Colonic mucosa (tissue), 4 donors: ENCODE measurements at regions not wholly inside any gene's neighbourhood (a gene's known extent, or its start where the extent isn't known, plus 50 kb on each side); places are given as distances from the start of the nearest gene placed in this dataset.
"Not testable (repeated sequence)": the region's sequence is repeated elsewhere in the genome, so short reads cannot be mapped to it uniquely, and the experiment has no call there.

ENCODE experiments used
- DNase-seq: peaks from one replicate; pipeline ENCODE4 v3.0.0-alpha.2; 2020
- H3K27ac ChIP-seq: fragments of 200-600 bp; one replicate; pipeline ENCODE4 v1.8.0; 2021
- H3K27me3 ChIP-seq: fragments of 200-600 bp; one replicate; pipeline ENCODE4 v1.8.0; 2021
- H3K36me3 ChIP-seq: fragments of 200-600 bp; one replicate; pipeline ENCODE4 v1.8.0; 2021
- H3K4me1 ChIP-seq: fragments of 200-600 bp; one replicate; pipeline ENCODE4 v1.8.0; 2021; ENCODE audit warnings: mild to moderate bottlenecking
- H3K4me3 ChIP-seq: fragments of 200-600 bp; one replicate; pipeline ENCODE4 v1.8.0; 2021
- H3K9ac ChIP-seq, 2 donors: one replicate each; pipeline ENCODE4 v1.7.0; 2013; ENCODE audit warnings: control low read depth in 2 of 2, low read depth in 2 of 2, low read length in 2 of 2
- H3K9me3 ChIP-seq: fragments of 200-600 bp; one replicate; pipeline ENCODE4 v1.8.0; 2021
- intact Hi-C: fragments of 100-400 bp; cut with DNase I; formaldehyde crosslinking; loops from one replicate; pipeline ENCODE4 v1.14.1; 2022
- TF ChIP-seq, protein P1 (sequence below): fragments of 200-600 bp; IDR thresholded peaks from one replicate; pipeline ENCODE4 v1.8.0; 2022; ENCODE audit warnings: antibody characterized with exemption, mild to moderate bottlenecking
- donor health status: healthy.
- donor health status: DM: no; HTN: no; CAD: no.
- donor health status: DM: no; HTN: no; CAD: no.

DNA sequence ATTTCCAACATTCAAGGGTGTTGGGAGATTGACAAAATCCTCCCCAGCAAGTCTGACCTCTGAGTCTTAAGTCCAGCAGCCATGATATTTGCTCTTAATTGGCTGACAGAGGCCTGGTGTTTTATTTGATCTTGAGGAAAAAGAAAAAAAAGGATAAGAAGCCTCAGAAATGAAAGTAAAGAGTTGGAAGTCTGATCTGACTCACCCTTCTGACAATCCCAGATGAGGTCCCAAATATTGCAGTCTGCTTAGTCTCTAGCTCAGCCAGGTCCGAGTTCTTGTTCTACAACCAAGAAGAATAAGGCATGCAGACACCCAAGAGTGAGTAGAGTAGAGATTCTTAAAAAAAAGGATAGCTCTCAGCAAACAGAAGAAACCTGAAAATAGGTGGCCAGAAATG, 632.5 kb upstream of the ST8SIA4 start:
- H3K4me1 ChIP-seq, result no peaks in the 10 kb centered on the region
- intact Hi-C loops, result no loop called here
- no peaks in the 10 kb centered on the region for H3K9me3 ChIP-seq
- H3K36me3 ChIP-seq, result no peaks in the 10 kb centered on the region
- no peak overlapping the region for H3K4me3 ChIP-seq
- TF ChIP-seq, protein P1, sequence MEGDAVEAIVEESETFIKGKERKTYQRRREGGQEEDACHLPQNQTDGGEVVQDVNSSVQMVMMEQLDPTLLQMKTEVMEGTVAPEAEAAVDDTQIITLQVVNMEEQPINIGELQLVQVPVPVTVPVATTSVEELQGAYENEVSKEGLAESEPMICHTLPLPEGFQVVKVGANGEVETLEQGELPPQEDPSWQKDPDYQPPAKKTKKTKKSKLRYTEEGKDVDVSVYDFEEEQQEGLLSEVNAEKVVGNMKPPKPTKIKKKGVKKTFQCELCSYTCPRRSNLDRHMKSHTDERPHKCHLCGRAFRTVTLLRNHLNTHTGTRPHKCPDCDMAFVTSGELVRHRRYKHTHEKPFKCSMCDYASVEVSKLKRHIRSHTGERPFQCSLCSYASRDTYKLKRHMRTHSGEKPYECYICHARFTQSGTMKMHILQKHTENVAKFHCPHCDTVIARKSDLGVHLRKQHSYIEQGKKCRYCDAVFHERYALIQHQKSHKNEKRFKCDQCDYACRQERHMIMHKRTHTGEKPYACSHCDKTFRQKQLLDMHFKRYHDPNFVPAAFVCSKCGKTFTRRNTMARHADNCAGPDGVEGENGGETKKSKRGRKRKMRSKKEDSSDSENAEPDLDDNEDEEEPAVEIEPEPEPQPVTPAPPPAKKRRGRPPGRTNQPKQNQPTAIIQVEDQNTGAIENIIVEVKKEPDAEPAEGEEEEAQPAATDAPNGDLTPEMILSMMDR, result no peak
- no peak for DNase-seq
- H3K9ac ChIP-seq, result no peak overlapping the region
- H3K27ac ChIP-seq, result no peak overlapping the region
- H3K27me3 ChIP-seq, result no peaks in the 10 kb centered on the region

DNA sequence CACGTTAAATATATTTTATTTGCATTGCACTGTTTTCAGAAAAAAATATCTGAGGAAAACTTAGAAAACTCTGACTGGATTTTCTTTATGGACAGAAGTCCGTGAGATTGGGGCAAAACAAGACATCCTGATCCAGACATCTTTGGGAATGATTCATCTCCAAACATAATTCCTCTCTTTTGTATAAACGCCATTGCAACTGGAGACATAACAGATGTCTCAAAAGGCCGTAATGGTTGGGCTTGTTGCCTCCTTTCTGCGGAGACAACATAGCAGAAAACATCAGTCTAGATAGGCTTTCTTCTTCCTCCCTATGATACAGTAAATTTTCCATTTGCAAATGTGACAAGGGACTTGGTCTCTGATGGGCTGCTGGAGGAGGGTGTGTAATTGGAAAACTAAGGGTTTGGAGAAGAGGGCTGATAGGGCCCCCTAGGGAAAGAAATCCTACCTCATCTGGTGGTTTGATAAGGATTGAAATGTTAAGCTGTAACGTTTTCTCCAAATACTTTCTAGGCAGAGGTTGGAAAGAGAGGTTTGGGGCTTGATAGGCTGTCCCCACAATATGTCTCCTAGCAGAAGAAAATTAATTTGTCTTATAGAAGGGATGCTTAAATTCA, 631.5 kb upstream of the ST8SIA4 start:
- H3K4me3 ChIP-seq, result no peak overlapping the region

DNA sequence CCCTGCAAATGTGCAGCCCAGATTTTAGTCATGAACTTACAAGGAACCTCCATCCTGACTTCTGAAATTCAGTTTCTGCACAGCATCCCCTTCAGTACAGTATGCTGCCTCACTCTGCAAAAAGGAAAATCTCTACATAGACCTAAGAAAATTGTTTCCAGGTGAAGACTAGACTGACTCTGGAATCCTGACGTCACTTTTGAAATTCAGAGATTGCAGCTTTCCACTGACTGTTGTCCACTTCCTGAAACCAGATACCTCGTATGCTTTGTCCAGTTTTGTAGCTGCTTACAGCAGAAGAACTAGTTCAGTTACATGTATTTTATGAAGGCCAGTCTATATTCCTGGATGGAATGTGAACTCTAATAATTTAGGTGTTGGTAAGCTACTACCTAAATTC, 629.3 kb upstream of the ST8SIA4 start:
- Histone ChIP-seq H3K27me3 (no peaks in the 10 kb centered on the region), H3K36me3 (no peaks in the 10 kb centered on the region), H3K9me3 (no peaks in the 10 kb centered on the region), H3K4me1 (no peaks in the 10 kb centered on the region), H3K27ac (no peak overlapping the region), H3K4me3 (no peak overlapping the region), H3K9ac (no peak overlapping the region)
- TF ChIP-seq, protein P1, result no peak
- intact Hi-C loops, result no loop called here
- no peak for DNase-seq

More for the DNA sequence above, 631.5 kb upstream of the ST8SIA4 start:
- Histone ChIP-seq H3K36me3 (no peaks in the 10 kb centered on the region), H3K4me1 (no peaks in the 10 kb centered on the region), H3K9me3 (no peaks in the 10 kb centered on the region), H3K27me3 (no peaks in the 10 kb centered on the region), H3K27ac (no peak overlapping the region), H3K9ac (no peak overlapping the region)
- TF ChIP-seq, protein P1, result no peak
- intact Hi-C loops, result no loop called here
- no peak for DNase-seq

DNA sequence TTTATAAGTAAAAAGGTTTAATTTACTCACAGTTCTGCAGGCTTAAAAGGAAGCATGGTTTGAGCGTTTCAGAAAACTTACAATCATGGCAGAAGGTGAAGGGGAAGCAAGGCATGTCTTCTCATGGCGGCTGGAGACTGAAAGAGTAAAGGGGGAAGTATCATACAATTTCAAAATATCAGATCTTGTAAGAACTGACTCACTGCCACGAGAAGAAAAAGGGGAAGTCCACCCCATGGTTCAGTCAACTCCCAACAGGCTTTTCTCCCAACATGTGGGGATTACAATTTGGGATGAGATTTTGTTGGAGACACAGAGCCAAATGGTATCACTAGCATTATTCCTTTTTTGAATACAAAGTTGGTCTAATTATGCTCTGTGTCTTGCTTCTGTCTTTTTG, 627.9 kb upstream of the ST8SIA4 start:
- TF ChIP-seq, protein P1, result no peak
- H3K9ac ChIP-seq, result no peak overlapping the region
- H3K9me3 ChIP-seq, result no peaks in the 10 kb centered on the region
- intact Hi-C loops, result no loop called here
- no peak overlapping the region for H3K27ac ChIP-seq
- DNase-seq, result no peak
- no peaks in the 10 kb centered on the region for H3K36me3 ChIP-seq
- H3K27me3 ChIP-seq, result no peaks in the 10 kb centered on the region
- no peak overlapping the region for H3K4me3 ChIP-seq
- no peaks in the 10 kb centered on the region for H3K4me1 ChIP-seq

DNA sequence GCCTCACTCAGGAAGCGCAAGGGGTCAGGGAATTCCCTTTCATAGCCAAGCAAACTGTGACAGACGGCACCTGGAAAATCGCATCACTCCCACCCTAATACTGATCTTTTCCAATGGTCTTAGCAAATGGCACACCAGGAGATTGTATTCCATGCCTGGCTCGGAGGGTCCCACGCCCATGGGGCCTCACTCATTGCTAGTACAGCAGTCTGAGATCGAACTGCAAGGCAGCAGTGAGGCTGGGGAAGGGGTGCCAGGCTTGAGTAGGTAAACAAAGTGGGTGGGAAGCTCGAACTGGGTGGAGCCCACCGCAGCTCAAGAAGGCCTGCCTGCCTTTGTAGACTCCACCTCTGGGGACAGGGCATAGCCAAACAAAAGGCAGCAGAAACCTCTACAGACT, 626.0 kb upstream of the ST8SIA4 start:
- DNase-seq, H3K27me3 ChIP-seq, H3K9me3 ChIP-seq, H3K27ac ChIP-seq, H3K4me3 ChIP-seq, H3K36me3 ChIP-seq, H3K9ac ChIP-seq, intact Hi-C loops, H3K4me1 ChIP-seq: not testable (repeated sequence)

DNA sequence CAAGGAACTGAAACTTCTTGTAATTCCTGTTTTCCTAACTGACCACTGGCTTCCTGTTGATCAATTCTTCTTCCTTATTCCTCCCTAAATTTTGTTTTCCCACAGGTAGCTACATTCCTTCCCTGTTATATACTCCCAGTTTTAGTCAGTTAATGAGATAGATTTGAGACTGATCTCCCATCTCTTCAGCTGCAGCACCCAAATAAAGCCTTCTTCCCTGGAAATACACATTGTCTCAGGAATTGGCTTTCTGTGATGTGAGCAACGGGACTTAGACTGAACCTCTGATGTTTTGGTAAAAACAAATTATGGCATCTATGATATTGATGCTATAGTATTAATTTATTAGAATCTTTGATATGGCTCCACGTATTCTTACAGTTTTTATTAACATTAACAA, 617.3 kb upstream of the ST8SIA4 start:
- DNase-seq, result no peak
- no peaks in the 10 kb centered on the region for H3K4me1 ChIP-seq
- H3K36me3 ChIP-seq, result no peaks in the 10 kb centered on the region
- intact Hi-C loops, result no loop called here
- no peak overlapping the region for H3K27ac ChIP-seq
- H3K9me3 ChIP-seq, result no peaks in the 10 kb centered on the region
- no peaks in the 10 kb centered on the region for H3K27me3 ChIP-seq
- no peak overlapping the region for H3K4me3 ChIP-seq
- no peak overlapping the region for H3K9ac ChIP-seq
- TF ChIP-seq, protein P1, result no peak
